K562 (cell line): ENCODE measurements at regions not wholly inside any gene's neighbourhood (a gene's known extent, or its start where the extent isn't known, plus 50 kb on each side); places are given as distances from the start of the nearest gene placed in this dataset.

ENCODE experiments used
- CUX1 ChIP-seq: fragments of 200-800 bp; sonication (Bioruptor generic); IDR thresholded peaks from 2 replicates; pipeline ENCODE4 v1.6.1; 2016; ENCODE audit warnings: missing genetic modification characterization, missing compliant biosample characterization
- HDAC2 ChIP-seq: fragments of 450-650 bp; IDR thresholded peaks from 2 replicates; pipeline ENCODE4 v1.6.1; 2016; ENCODE audit warnings: mild to moderate bottlenecking
- HDAC8 ChIP-seq: fragments of 450-650 bp; IDR thresholded peaks from 2 replicates; pipeline ENCODE4 v1.6.1; 2016; ENCODE audit warnings: mild to moderate bottlenecking, missing genetic modification characterization, moderate library complexity, missing compliant biosample characterization
- HMGN3 ChIP-seq: IDR thresholded peaks from 2 replicates; pipeline ENCODE4 v1.6.1; 2011; ENCODE audit warnings: borderline replicate concordance, low read depth, mild to moderate bottlenecking, mixed read lengths, low read length; ENCODE audit not compliant: insufficient read length; ENCODE audit errors: extremely low read depth
- MAZ ChIP-seq, 2 experiments: fragments of 450-650 bp in 1 of 2; sonication (generic) in 1 of 2; formaldehyde crosslinking; IDR thresholded peaks in 1 of 2; conservative IDR thresholded peaks in 1 of 2; 2 replicates each; pipeline versions ENCODE4 v1.4.0 to v1.5.0; 2020; ENCODE audit warnings: mild to moderate bottlenecking in 1 of 2, missing genetic modification reagents in 1 of 2
- XRCC4 ChIP-seq: IDR thresholded peaks from one replicate; pipeline ENCODE4 v1.6.1; 2011; ENCODE audit not compliant: insufficient read depth, insufficient read length; ENCODE audit errors: extremely low read depth
- YY1 ChIP-seq, 3 experiments: IDR thresholded peaks; 2 replicates each; pipeline ENCODE4 v1.6.1; 2011; ENCODE audit warnings: low read length in 2 of 3, mild to moderate bottlenecking in 2 of 3, moderate library complexity in 2 of 3, borderline replicate concordance in 1 of 3, control low read depth in 1 of 3, low read depth in 1 of 3; ENCODE audit not compliant: insufficient read depth in 3 of 3, insufficient replicate concordance in 2 of 3, control insufficient read depth in 1 of 3, insufficient read length in 1 of 3; ENCODE audit errors: extremely low read depth in 1 of 3
- ZNF280A ChIP-seq: fragments of 450-650 bp; IDR thresholded peaks from 2 replicates; pipeline ENCODE4 v1.6.1; 2018; ENCODE audit warnings: mild to moderate bottlenecking, low read depth; ENCODE audit not compliant: partially characterized antibody
- TF ChIP-seq, protein P1 (sequence below): fragments of 250-450 bp; sonication (Bioruptor Pico); IDR thresholded peaks from 2 replicates; pipeline ENCODE4 v1.4.0; 2020; ENCODE audit warnings: mild to moderate bottlenecking

GRCh38 chr2:58484221-58484620 lies 243.1 kb upstream of the FANCL start (continued):
- no peak for TF ChIP-seq HMGN3
- TF ChIP-seq, protein P1, sequence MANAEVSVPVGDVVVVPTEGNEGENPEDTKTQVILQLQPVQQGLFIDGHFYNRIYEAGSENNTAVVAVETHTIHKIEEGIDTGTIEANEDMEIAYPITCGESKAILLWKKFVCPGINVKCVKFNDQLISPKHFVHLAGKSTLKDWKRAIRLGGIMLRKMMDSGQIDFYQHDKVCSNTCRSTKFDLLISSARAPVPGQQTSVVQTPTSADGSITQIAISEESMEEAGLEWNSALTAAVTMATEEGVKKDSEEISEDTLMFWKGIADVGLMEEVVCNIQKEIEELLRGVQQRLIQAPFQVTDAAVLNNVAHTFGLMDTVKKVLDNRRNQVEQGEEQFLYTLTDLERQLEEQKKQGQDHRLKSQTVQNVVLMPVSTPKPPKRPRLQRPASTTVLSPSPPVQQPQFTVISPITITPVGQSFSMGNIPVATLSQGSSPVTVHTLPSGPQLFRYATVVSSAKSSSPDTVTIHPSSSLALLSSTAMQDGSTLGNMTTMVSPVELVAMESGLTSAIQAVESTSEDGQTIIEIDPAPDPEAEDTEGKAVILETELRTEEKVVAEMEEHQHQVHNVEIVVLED (CRISPR knock-in tag): no peak
- no peak for TF ChIP-seq HDAC8 (tag)
- no peak for TF ChIP-seq MAZ (CRISPR knock-in tag; conservative IDR thresholded peaks at IDR 0.05 in 1 of 2, IDR thresholded peaks at IDR 0.05 in 1 of 2)
- no peak for TF ChIP-seq XRCC4
- TF ChIP-seq CUX1 (CRISPR knock-in tag): no peak
- no peak for TF ChIP-seq HDAC2
- no peak for TF ChIP-seq YY1 (IDR thresholded peaks at IDR 0.05; ENCODE audit: borderline replicate concordance in 1 of 3, control insufficient read depth in 1 of 3, extremely low read depth in 1 of 3, insufficient read depth in 3 of 3, insufficient read length in 1 of 3, insufficient replicate concordance in 2 of 3, low read depth in 1 of 3, low read length in 2 of 3)
- no peak for TF ChIP-seq ZNF280A
